Mucosa of gallbladder (tissue), 1 donor: ENCODE measurements at regions not wholly inside any gene's neighbourhood (a gene's known extent, or its start where the extent isn't known, plus 50 kb on each side); places are given as distances from the start of the nearest gene placed in this dataset.
A peak's percentile ranks its signal among the peaks of the same experiment; 100 is the strongest.

Experiments used
- DNase-seq: peaks from one replicate; pipeline ENCODE4 v3.0.0-alpha.2; 2020; ENCODE audit warnings: low spot score
- donor health status: DM: no; HTN: no; CAD: no.

GRCh38 chr3:34239875-34240274, 441.4 kb downstream of the PDCD6IP start:
- DNase-seq: no peak

GRCh38 chr3:34247401-34247800, 449.0 kb downstream of the PDCD6IP start:
- no peak for DNase-seq

- DNase-seq: no peak
These were observed 449.9 kb downstream of the PDCD6IP start for GRCh38 chr3:34248352-34248751.

GRCh38 chr3:34254285-34254684, 455.9 kb downstream of the PDCD6IP start:
- no peak for DNase-seq

GRCh38 chr3:34256021-34256420, 457.6 kb downstream of the PDCD6IP start:
- DNase-seq: no peak

GRCh38 chr3:34256791-34257190, 458.4 kb downstream of the PDCD6IP start:
- no peak for DNase-seq

GRCh38 chr3:34258271-34258998, 460.0 kb downstream of the PDCD6IP start:
- DNase-seq: no peak

GRCh38 chr3:34260271-34261000, 462.0 kb downstream of the PDCD6IP start:
- DNase-seq: peak; percentile 62

GRCh38 chr3:34261001-34261385, 462.6 kb downstream of the PDCD6IP start:
- DNase-seq: no peak

GRCh38 chr3:34263101-34263621, 464.7 kb downstream of the PDCD6IP start:
- DNase-seq: no peak

- DNase-seq: no peak
These were observed 466.1 kb downstream of the PDCD6IP start for GRCh38 chr3:34264337-34265041.

GRCh38 chr3:34267088-34267487, 468.7 kb downstream of the PDCD6IP start:
- DNase-seq: no peak

- DNase-seq: no peak
These were observed 469.7 kb downstream of the PDCD6IP start for GRCh38 chr3:34268032-34268709.

GRCh38 chr3:34275811-34276210, 477.4 kb downstream of the PDCD6IP start:
- DNase-seq: no peak

- DNase-seq: no peak
These were observed 477.9 kb downstream of the PDCD6IP start for GRCh38 chr3:34276342-34276741.

GRCh38 chr3:34277110-34277509, 478.7 kb downstream of the PDCD6IP start:
- DNase-seq: no peak

- no peak for DNase-seq
These were observed 481.5 kb downstream of the PDCD6IP start for GRCh38 chr3:34279901-34280300.

- no peak for DNase-seq
These were observed 485.3 kb downstream of the PDCD6IP start for GRCh38 chr3:34283751-34284150.

- no peak for DNase-seq
These were observed 486.8 kb downstream of the PDCD6IP start for GRCh38 chr3:34284959-34285826.

- no peak for DNase-seq
These were observed 487.4 kb downstream of the PDCD6IP start for GRCh38 chr3:34285827-34286188.
